ENCODE measurements at regions not wholly inside any gene's neighbourhood (a gene's known extent, or its start where the extent isn't known, plus 50 kb on each side); places are given as distances from the start of the nearest gene placed in this dataset.

DNA sequence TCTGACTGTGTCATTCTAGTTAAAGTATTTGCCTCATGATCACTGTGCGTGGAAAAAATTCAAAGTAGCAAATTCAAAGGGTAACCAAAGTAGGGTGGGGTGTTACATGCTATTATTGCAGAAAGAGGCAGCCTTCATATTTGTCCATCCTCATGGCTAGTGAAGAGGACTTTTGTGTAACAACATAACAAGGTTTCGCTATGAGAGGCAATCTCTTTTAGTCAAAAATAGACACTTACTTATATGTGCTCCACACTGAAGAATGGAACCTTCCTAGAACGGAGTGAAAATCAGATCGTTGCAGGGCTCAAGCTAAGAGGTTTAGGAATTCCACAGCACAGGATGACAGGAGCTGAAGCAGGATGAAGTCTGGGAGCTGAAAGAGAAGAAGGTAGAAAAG lies 345.1 kb upstream of the CBLB start:
- Histone ChIP-seq H3K4me1 (no peaks in the 10 kb centered on the region), H3K4me3 (no peak overlapping the region), H3K36me3 (no peaks in the 10 kb centered on the region), H3K27ac (no peak overlapping the region), H3K27me3 (no peaks in the 10 kb centered on the region), H3K9me3 (no peaks in the 10 kb centered on the region)
- DNase-seq (no peak), ATAC-seq (ENCODE audit: low FRiP score in 2 of 2) (no peak)
- TF ChIP-seq, protein P1, sequence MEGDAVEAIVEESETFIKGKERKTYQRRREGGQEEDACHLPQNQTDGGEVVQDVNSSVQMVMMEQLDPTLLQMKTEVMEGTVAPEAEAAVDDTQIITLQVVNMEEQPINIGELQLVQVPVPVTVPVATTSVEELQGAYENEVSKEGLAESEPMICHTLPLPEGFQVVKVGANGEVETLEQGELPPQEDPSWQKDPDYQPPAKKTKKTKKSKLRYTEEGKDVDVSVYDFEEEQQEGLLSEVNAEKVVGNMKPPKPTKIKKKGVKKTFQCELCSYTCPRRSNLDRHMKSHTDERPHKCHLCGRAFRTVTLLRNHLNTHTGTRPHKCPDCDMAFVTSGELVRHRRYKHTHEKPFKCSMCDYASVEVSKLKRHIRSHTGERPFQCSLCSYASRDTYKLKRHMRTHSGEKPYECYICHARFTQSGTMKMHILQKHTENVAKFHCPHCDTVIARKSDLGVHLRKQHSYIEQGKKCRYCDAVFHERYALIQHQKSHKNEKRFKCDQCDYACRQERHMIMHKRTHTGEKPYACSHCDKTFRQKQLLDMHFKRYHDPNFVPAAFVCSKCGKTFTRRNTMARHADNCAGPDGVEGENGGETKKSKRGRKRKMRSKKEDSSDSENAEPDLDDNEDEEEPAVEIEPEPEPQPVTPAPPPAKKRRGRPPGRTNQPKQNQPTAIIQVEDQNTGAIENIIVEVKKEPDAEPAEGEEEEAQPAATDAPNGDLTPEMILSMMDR (IDR thresholded peaks at IDR 0.05): no peak
- no peak for TF ChIP-seq EP300 (IDR thresholded peaks at IDR 0.05)
- no peak for TF ChIP-seq POLR2A (IDR thresholded peaks at IDR 0.05)
- 90 to 95% methylated on average over 4 of the region's 4 CpGs for WGBS, 2 donors

DNA sequence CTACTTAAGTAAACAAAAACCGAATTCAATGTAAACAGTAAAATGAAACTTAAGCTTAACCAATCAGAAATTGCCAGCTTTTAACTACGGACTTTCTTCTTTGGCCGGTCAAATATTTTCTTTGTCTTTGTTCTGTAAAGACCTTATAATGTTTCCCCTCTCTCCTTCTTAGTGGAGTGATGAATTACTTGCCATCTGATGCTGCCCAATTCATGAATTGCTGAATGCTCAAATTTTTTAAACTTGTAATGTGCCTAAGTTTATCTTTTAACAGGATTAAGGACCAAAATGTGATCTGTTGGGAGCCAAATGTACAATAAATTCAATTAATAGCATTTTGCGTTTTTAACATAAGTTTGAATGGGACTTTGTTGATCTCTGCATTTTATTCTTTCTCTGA lies 345.8 kb upstream of the CBLB start:
- ATAC-seq (ENCODE audit: low FRiP score in 2 of 2) (no peak), DNase-seq (no peak)
- 56 to 62% methylated on average over 4 of the region's 4 CpGs for WGBS, 2 donors
- no peak overlapping the region for H3K27ac ChIP-seq
- H3K4me1 ChIP-seq: no peaks in the 10 kb centered on the region
- no peaks in the 10 kb centered on the region for H3K9me3 ChIP-seq
- TF ChIP-seq EP300 (IDR thresholded peaks at IDR 0.05) (no peak), POLR2A (IDR thresholded peaks at IDR 0.05) (no peak), POLR2AphosphoS5 (IDR thresholded peaks at IDR 0.05) (no peak)
- TF ChIP-seq, protein P1 (IDR thresholded peaks at IDR 0.05): no peak
- no peaks in the 10 kb centered on the region for H3K27me3 ChIP-seq
- no peak overlapping the region for H3K4me3 ChIP-seq
- no peaks in the 10 kb centered on the region for H3K36me3 ChIP-seq

DNA sequence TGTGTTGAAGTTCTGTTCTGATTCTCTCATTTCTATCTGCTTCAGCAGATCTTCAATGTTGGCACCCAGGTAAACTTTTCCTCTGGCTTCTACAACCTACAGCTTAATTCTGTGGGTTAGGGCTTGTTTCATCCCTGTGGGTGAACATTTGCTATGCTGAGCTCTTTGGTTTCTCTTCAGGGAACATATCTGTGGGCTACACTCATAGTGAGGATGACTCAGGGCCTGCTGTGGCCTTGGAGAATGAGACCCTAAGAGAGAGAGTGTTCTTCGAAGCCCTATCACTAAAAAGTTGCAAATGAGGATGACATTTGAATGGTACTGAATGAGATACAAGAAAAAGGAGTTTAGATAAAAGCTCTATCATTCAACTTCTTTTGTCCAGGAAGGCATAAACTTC lies 346.2 kb upstream of the CBLB start:
- ATAC-seq (ENCODE audit: low FRiP score in 2 of 2) (no peak), DNase-seq (no peak)
- H3K4me3 ChIP-seq: no peak overlapping the region
- WGBS, 2 donors: 93 to 100% methylated on average over 1 of the region's 1 CpG
- TF ChIP-seq POLR2A (IDR thresholded peaks at IDR 0.05) (no peak), EP300 (IDR thresholded peaks at IDR 0.05) (no peak), POLR2AphosphoS5 (IDR thresholded peaks at IDR 0.05) (no peak)
- TF ChIP-seq, protein P1 (IDR thresholded peaks at IDR 0.05): no peak
- H3K4me1 ChIP-seq: no peaks in the 10 kb centered on the region
- H3K27me3 ChIP-seq: no peaks in the 10 kb centered on the region
- H3K9me3 ChIP-seq: no peaks in the 10 kb centered on the region
- H3K27ac ChIP-seq: no peak overlapping the region
- H3K36me3 ChIP-seq: no peaks in the 10 kb centered on the region

DNA sequence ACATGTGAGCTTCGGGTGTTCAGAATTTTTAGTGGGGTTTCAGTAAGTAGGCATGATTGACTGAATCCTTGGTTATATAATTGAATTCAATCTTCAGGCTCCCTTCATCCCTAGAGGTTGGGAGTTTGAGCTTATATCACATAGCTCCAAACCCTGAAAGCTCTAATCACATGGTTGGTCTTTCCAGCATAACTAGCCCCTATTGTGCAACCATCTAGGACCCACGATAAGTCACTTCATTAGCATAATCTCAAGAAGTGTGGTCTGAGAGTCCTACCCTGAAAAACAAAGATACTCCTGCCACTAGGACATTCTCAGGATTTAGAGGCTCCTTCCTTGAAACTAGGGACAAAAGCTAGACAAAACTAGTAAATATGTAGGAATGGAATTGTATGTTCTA lies 348.9 kb upstream of the CBLB start:
- WGBS, 2 donors: 79 to 85% methylated on average over 2 of the region's 2 CpGs
- Histone ChIP-seq H3K9me3 (no peaks in the 10 kb centered on the region), H3K36me3 (no peaks in the 10 kb centered on the region), H3K27ac (no peak overlapping the region), H3K4me1 (no peaks in the 10 kb centered on the region), H3K27me3 (no peaks in the 10 kb centered on the region), H3K4me3 (no peak overlapping the region)
- ATAC-seq (ENCODE audit: low FRiP score in 2 of 2): no peak
- DNase-seq: no peak
- TF ChIP-seq POLR2AphosphoS5 (IDR thresholded peaks at IDR 0.05) (no peak), EP300 (IDR thresholded peaks at IDR 0.05) (no peak), POLR2A (IDR thresholded peaks at IDR 0.05) (no peak)
- TF ChIP-seq, protein P1 (IDR thresholded peaks at IDR 0.05): no peak

DNA sequence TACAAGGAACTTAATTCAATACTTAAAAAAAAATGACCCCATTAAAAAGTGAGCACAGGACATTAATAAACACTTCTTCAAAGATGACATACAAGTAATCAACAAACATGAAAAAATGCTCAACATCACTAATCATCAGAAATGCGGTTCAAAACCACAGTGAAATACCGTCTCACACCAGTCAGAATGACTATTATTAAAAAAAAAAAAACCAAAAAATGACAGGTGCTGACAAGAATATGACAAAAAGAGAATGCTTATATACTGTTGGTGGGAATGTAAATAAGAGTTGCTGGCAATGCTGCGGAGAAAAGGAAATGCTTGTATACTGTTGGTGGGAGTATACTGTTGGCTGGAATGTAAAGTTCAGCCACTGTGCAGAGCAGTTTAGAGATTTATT lies 358.3 kb upstream of the CBLB start:
- TF ChIP-seq EP300 (IDR thresholded peaks at IDR 0.05) (no peak), POLR2AphosphoS5 (IDR thresholded peaks at IDR 0.05) (no peak), POLR2A (IDR thresholded peaks at IDR 0.05) (no peak)
- TF ChIP-seq, protein P1 (IDR thresholded peaks at IDR 0.05): no peak
- no peaks in the 10 kb centered on the region for H3K27me3 ChIP-seq
- H3K27ac ChIP-seq: no peak overlapping the region
- H3K4me1 ChIP-seq: no peaks in the 10 kb centered on the region
- DNase-seq (no peak), ATAC-seq (ENCODE audit: low FRiP score in 2 of 2) (no peak)
- no peak overlapping the region for H3K4me3 ChIP-seq
- H3K9me3 ChIP-seq: no peaks in the 10 kb centered on the region
- no peaks in the 10 kb centered on the region for H3K36me3 ChIP-seq
- WGBS, 2 donors: 83% methylated on average over 3 of the region's 3 CpGs

All from upper lobe of left lung (tissue), 6 donors.